ENCODE measurements at regions not wholly inside any gene's neighbourhood (a gene's known extent, or its start where the extent isn't known, plus 50 kb on each side); places are given as distances from the start of the nearest gene placed in this dataset.

DNA sequence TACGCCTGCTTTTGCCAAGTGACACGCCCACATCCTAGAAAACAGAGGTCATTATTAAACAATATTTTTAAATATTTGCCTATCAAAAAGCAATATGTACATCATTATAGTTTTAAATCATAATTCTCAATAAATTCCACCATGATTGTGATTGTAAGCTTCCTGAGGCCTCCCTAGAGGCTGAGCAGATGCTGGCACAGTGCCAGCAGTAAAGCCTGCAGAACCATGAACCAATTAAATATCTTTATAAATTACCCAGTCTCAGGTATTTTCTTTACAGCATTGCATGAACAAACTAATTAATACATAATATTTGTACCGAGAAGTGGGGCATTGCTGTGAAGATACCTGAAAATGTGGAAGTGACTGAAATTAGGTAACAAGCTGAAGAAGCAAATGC lies 174.7 kb upstream of the TMEM196 start:
- DNase-seq (ENCODE audit: low read depth in 1 of 2, low spot score in 2 of 2) (no peak), FAIRE-seq (no peak)
- Histone ChIP-seq H2BK5ac (ENCODE audit: low read depth, low read length) (no peak overlapping the region), H4K5ac (ENCODE audit: insufficient read length, low read depth, low read length) (no peak overlapping the region), H3K9ac (replicated peaks in 1 of 4; ENCODE audit: extremely low read depth in 1 of 4, low read depth in 3 of 4, low read length in 3 of 4) (no peak overlapping the region), H4K8ac (ENCODE audit: extremely low read depth, insufficient read depth, low read length) (no peak overlapping the region), H3K9me3 (ENCODE audit: insufficient read depth in 2 of 2, low read depth in 1 of 2, low read length in 1 of 2) (0 out of 4 replicates have a peak, but pooled peaks cover 0 to 2% of the 10 kb centered on the region in 2 experiments), H3K27me3 (replicated peaks in 1 of 4; ENCODE audit: control insufficient read depth in 3 of 4, extremely low read depth in 1 of 4, insufficient read depth in 3 of 4, low read length in 3 of 4) (no peaks in the 10 kb centered on the region), H3K4ac (replicated peaks; ENCODE audit: insufficient read length, low read depth, low read length) (no peak overlapping the region), H4K20me1 (replicated peaks in 1 of 2; ENCODE audit: control insufficient read depth in 1 of 2, insufficient read depth in 2 of 2, low read length in 2 of 2) (no peaks in the 10 kb centered on the region), H2BK120ac (replicated peaks; ENCODE audit: low read depth, low read length) (no peak overlapping the region), H3K23me2 (ENCODE audit: low read depth, low read length) (no peaks in the 10 kb centered on the region), H3K4me2 (ENCODE audit: insufficient read depth in 1 of 2, low read depth in 2 of 2, low read length in 2 of 2) (no peak overlapping the region), H3K36me3 (ENCODE audit: control insufficient read depth in 2 of 4, insufficient read depth in 4 of 4, low read length in 3 of 4) (peaks cover 0 to 12% (median 4%) of the 10 kb centered on the region in 4 experiments; a peak in 3 of 8 replicates), H2AK5ac (ENCODE audit: low read depth, low read length) (no peak overlapping the region), H3K23ac (ENCODE audit: insufficient read length) (no peak overlapping the region), H3K4me3 (ENCODE audit: extremely low read depth in 1 of 4, insufficient read depth in 2 of 4, low read depth in 3 of 4, low read length in 4 of 4) (no peak overlapping the region), H3K79me1 (ENCODE audit: low read depth, low read length) (no peaks in the 10 kb centered on the region), H3K27ac (ENCODE audit: low read depth, low read length) (no peak overlapping the region), H2AFZ (ENCODE audit: low read length) (no peak overlapping the region), H3K4me1 (replicated peaks in 1 of 4; ENCODE audit: control insufficient read depth in 3 of 4, insufficient read depth in 4 of 4, low read length in 3 of 4) (no peaks in the 10 kb centered on the region), H3K79me2 (ENCODE audit: control insufficient read depth in 1 of 2, insufficient read depth in 2 of 2, low read length in 2 of 2) (no peaks in the 10 kb centered on the region), H3K14ac (ENCODE audit: insufficient read length) (no peak overlapping the region), H4K91ac (replicated peaks; ENCODE audit: insufficient read length, low read length) (no peak overlapping the region), H3K18ac (ENCODE audit: extremely low read depth, low read length) (no peak overlapping the region), H3K56ac (replicated peaks; ENCODE audit: insufficient read length, low read depth, low read length) (no peak overlapping the region), H2BK20ac (ENCODE audit: low read length) (no peak overlapping the region), H2BK12ac (ENCODE audit: low read depth, low read length) (no peak overlapping the region), H2BK15ac (ENCODE audit: low read length) (no peak overlapping the region)
- CTCF ChIA-PET (ENCODE audit: partially characterized antibody) = interaction anchor here (0.7 kb wide), 1 partner anchor 250 kb away, joined by 6 read pairs; no protein-coding TSS in a partner anchor
- POLR2A ChIA-PET (ENCODE audit: partially characterized antibody) = no interaction called here
- WGBS, 2 experiments (ENCODE audit: extremely low coverage in 1 of 2, insufficient coverage in 1 of 2, insufficient read length in 1 of 2, insufficient replicate concordance in 2 of 2, low coverage in 1 of 2, low lambda C conversion rate in 2 of 2, missing lambda C conversion rate in 1 of 2) = 85% methylated on average over 3 of the region's 3 CpGs; no CpG with 5 or more reads in 1 of the 2 experiments
- TF ChIP-seq RNF2 (IDR thresholded peaks at IDR 0.05; ENCODE audit: borderline replicate concordance, low read depth, low read length, missing control alignments, poor library complexity, severe bottlenecking) (no peak), CBX5 (IDR thresholded peaks at IDR 0.05; ENCODE audit: low read depth, low read length) (no peak), JUN (IDR thresholded peaks at IDR 0.05; ENCODE audit: low read depth, low read length) (no peak), NANOG (IDR thresholded peaks at IDR 0.05; ENCODE audit: insufficient read depth, low read depth, low read length, poor library complexity, severe bottlenecking) (no peak), RAD21 (IDR thresholded peaks at IDR 0.05 in 1 of 2, conservative IDR thresholded peaks at IDR 0.05 in 1 of 2; ENCODE audit: low read depth in 2 of 2, low read length in 2 of 2) (no peak)

Data from H1 (cell line).